Endometrium (tissue), 2 donors: ENCODE measurements at regions not wholly inside any gene's neighbourhood (a gene's known extent, or its start where the extent isn't known, plus 50 kb on each side); places are given as distances from the start of the nearest gene placed in this dataset.
"Not testable (repeated sequence)": the region's sequence is repeated elsewhere in the genome, so short reads cannot be mapped to it uniquely, and the experiment has no call there.

Experiments used
- FAIRE-seq: peaks from 2 replicates; lab custom pipeline; 2012; peaks lifted over from hg19 to GRCh38; lab: Jason Lieb, UNC
- donor health status: control.
- donor health status: control.

DNA sequence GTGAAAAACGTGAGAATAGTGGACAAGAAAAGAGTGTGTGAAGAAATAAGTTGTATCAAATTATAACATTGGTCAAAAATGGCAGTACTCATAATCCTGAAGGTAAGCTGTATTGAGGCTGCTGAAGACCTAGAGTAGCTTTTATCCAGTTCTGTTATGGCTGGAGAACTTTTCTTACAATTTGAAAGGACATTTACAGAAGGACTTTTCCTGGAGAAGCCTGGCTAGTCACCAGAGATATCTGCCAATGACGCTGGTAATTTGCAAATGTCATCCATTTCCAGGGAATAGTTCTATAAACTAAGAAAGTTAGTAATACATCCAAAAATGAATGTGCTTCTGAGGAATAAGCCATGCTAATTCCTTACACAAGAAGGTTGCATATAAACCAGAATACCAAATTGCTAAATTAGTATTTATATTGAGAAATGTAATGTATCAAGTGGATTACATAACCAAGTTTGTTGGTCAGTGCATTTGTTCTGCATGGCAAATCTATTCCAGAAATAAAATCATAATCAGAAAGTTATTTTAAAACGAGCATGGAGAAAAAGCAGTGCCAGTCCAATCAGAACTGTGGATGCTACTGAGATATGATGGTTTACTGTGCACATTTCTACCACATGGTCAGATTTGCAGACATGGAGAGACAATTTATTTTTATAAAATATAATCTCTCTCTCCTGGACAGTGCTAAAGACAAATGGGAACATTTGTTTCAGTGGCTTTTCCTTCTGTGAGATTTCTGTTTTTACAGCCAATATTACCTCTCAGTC is 743.7 kb upstream of the HS3ST1 start:
- no peak for FAIRE-seq

DNA sequence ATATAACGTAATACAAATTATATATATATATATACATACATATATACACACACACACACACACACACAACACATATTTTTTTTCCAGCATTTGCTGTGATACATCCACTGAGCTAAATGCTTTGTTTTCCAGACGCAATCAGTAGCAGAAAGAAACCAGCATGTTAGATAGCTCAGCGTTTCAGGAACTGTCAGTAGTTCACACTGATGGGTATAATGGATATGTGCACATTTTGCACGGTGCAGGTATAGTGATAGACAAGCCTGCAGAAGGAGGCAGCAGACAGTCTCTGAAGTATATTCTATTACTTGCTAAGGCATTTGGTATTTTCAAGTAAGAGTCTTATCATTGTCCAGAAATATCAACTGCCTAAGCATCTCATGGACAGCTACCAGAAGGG is 741.6 kb upstream of the HS3ST1 start:
- FAIRE-seq, result no peak

DNA sequence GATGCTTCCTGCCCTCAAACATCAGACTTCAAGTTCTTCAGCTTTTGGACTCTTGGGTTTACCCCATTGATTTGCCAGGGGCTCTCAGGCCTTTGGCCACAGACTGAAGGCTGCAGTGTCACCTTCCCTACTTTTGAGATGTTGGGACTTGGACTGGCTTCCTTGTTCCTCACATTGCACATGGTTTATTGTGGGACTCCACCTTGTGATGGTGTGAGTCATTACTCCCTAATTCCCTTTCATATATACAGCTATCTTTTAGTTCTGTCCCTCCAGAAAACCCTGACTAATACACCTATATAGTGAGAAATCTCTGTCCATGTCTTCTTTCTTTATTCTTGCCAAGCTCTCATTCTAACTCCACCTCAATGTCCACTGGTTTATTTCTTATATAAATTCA is 736.9 kb upstream of the HS3ST1 start:
- FAIRE-seq, result no peak

DNA sequence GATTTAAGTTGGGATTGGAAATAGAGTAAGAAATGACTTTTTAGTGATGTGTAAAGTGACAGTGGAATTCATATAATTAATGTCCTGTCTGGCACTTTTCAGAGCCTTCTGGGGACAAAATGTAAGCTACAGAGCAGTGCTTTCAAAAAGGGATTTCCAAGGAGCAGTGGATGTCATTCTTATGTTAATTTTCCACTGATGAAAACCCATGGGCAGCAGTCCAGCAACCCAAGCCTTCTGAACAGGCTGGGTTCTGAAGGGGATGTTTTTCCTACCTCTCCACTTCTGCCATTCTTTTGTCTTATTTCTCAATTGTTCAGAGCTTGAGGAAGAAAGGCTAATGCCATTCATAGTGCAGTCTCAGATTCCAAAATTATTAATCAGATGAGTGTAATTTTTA is 717.6 kb upstream of the HS3ST1 start:
- FAIRE-seq, result no peak

DNA sequence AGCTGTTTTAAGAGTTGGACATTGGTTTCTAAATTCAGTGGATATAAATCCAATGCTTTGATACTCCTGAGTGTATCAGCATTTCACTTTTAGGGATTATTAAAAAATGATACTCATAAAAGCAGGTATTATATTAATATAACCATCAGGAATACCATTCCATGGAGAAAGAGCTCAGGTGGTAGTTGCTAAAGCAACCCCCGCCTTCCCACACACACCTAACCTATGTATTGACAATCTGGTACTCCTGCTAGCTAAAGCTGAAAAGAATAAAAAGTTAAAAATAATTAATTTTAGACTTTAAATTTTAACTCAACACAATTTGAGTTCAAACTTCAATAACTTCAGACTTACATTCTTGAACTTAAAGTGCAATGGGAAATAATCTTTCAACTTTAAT is 717.1 kb upstream of the HS3ST1 start:
- no peak for FAIRE-seq

DNA sequence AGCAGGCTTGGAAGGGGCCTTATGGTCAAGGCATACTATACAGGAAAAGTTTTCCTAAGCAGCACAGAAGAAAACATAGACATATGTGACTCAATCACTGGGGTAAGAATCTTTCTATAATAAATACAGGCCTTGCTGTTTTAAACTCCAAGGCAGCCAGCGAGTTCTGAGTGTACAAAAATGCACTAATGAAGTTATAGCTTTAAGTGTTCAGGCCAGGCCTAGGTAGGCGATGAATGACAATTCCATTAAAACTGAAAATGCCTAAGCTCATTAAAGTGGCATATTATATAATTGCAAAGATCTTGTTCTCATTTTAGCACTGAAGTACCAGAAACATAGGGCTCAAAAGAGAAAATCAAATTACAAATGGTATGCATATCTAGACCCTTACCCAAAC is 716.4 kb upstream of the HS3ST1 start:
- no peak for FAIRE-seq

DNA sequence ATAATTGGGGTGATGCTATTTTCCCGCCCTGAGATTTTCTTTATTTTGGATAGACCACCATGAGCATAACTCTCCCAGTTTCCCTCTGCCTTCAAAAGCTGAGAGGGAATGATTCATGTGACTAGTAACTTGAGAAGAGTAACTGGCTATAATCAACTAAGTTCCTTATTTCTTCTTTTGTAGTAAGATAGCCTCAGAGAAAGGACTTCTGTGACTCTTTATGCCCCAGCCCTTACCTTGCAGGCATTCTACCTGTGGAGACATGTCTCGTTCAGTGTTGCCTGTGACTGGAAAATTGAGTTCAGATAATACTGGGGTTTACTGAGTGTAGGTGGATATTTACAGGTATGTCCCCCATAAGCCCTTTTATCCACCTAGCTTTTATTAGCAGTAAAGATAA is 715.4 kb upstream of the HS3ST1 start:
- FAIRE-seq, result no peak

DNA sequence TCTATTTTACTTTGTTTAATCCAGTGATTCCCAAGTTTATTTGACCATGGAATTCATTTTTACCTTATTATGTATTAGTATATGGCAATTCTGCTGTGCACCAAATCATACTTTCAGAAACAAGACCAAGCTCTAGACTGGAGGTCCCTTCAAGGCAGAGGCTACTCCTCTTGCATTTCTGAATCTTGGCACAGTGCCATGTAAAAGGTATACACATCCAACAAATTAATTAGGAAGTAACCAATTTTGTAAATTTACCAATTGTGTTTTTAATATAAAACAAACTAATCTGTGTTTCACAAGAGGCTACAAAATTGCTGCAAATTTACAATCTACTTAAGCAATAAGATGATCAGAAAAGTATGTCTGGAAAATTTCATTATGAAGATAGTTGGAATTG is 712.2 kb upstream of the HS3ST1 start:
- FAIRE-seq, result no peak

DNA sequence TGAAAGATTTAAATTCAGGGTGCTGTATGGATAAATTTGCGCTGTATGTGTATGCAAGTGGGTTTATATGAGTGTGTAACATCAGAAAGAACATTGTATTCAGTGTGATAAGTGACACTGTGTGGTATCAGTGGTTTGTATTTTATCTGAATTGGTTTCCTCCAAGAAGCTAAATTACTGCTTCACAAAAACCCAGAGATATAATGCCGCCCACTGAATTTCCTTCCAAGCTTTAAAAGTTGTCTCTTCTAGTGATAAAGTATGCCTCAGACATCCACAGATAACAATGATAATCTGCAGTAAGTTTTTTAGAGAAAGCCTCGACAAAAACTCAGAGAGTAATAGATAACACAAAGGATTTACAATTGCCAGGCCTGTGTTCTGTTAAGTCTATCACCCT is 710.6 kb upstream of the HS3ST1 start:
- FAIRE-seq, result no peak

DNA sequence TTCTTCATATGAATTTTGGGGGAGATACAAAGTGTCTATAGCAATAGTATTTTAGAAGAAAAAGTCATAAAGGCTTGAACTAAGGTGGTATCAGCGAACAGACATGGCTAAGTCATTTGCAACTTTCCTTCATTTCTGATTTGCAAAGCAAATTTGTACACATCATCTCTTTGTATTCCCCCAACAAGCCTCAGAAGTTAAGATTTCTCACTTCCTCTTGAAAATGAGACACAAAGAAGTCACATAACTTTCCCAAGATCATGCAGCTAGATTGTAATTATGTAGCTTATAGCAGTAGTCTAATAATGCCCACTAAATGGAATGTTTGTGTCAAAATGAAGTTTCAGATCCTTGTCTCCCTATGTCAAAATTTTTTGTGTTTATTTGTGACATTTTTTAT is 709.8 kb upstream of the HS3ST1 start:
- no peak for FAIRE-seq

DNA sequence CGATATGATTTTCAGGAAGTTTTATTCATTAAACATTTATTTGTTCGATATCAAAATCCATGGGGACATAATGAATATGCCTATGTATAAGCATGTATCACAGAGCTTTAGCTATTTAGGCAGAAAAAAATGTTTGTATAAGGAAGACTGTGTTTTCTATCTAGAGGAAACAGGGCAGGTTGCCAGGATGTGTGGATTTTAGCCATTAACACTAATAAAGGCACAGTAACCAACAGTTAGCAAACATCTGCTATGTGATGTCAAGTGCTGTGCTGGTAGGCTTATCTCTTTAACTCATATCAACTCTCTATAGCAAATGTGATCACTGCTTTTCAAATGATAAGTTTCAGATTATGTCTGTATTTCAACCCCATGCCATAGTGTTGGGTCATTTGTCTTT is 708.9 kb upstream of the HS3ST1 start:
- FAIRE-seq, result no peak

DNA sequence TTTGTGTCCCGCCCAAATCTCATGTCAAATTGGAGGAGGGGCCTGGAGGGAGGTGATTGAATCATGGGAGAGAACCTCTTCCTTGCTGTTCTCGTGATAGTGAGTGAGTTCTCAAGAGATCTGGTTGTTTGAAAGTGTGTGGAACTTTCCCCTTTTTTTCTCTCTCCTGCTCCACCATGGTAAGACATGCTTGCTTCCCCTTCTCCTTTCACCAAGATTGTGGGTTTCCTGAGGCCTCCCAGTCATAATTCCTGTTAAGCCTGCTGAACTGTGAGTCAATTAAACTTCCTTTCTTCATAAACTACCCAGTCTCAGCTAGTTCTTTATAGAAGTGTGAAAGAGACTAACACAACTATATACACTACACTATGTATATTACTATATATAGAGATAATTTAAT is 697.8 kb upstream of the HS3ST1 start:
- FAIRE-seq, result no peak

DNA sequence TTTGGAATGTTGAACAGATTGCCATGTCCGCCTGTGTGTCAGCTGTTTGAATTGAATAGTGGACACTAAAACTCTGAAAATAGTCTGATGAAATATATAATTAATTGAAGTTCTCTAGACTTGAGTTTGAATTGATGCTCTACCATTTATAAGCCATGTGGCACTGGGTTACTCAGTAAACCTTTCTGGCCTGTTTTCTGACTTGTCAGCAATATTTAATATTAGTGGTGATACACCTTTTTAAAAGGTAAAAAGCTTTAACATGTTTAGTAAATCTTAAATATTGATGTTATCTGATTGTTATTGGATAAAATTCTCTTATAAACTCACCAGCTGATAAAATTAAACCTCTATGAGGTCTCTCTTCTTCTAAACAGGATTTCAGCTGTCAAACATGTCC is 695.4 kb upstream of the HS3ST1 start:
- no peak for FAIRE-seq

DNA sequence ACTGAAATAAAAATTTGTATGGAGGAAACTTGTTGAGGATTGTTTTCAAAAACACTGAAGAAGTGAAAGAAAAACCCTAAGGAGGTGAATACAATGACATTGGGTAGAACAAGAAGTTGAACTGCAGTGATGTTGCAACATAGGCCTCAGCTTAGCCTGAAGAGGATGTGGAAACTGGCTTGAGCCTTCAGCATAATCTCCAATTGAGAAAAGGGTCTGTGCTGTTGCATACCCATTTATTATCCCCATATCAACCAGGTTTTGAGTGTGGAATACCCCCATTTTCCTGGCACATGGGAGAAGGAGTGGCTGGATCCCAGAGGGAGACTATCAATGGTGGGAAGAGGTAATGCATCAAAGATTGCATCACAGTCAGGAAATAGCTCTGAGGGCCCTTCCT is 695.0 kb upstream of the HS3ST1 start:
- no peak for FAIRE-seq

DNA sequence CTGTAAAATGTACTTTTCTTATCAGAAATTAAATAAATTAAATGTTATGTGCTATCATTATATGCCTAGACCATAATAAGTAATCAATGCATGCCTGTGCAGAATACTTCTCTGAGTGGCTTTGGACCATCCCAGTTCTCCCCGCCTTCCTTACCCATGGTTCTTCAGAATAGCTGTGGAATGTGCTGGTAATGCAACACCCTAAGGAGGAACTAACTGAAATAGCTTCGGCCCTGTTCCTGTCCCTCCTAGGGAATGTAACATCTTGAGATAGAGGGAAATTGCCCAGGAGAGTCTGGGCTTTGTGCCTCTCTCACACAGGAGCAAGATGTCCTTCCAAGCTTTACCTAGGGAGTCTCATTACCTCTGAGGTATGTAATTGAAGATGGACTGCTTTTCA is 693.6 kb upstream of the HS3ST1 start:
- FAIRE-seq, result no peak

DNA sequence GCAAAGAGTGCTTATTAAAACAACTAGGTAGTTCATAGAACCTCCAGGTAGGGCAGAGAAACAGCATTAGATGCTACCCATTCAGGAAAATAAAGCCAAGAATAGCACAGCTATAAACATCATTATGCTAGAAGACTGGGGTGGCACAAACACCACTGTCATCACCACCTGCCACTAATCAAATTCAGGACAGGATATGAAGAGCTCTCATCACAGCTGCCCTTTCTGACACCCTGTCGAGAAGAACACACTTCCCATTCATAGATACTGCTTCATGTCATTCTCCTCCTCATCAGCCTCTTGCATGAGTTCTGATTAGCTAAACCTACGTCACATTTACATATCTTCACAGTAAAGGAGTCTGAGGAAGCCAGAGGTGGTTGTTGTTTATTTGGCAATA is 692.3 kb upstream of the HS3ST1 start:
- no peak for FAIRE-seq

DNA sequence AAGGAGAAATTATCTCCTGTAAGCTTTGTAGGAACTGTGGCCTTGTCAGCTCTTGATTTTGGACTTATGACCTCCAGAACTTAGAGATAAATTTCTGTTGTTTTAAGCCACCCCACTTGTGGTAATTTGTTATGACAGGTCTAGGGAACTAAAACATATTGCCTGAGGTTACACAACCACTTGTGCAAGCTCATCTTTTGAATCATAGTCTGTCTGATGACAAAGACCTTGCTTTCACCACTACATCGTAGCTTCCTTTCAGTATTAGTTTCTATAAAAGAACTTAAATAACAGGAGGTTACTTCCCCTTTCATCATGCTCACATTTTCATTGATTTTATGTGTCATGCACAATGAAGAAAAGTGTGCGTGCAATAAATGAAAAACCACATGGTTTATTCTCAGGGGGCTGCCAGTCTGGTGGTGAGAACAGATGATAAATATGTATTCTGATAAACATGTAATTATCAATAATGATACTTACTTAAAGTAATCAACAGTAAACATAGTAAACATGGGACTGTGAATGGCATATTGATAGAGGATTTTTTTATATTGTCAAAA is 690.0 kb upstream of the HS3ST1 start:
- no peak for FAIRE-seq

DNA sequence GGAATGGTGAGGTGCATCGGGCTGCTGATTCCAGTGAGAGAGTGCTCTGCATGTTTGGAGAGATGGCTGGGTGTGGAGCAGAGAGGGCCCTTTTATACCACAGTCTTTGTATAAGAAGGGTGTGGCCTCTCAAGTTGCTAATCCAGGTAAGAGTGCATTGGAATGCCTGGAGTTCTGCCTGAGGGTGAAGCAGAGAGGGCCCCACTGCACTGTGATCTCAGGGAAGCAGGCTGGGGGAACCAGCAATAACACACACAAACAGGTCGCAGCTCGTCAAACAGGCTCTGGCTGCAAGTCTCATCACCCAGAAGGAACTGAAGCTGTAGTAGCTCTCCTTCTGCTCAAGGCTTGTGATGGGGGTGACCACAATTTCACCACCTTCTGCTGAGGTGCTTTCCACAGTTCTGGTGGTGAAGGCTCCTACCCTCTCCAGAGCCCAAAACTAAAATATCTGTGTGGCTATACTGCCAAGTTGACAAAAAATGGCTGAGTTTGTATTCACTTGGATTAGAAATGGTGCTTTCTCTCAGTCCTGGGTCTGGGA is 687.4 kb upstream of the HS3ST1 start:
- no peak for FAIRE-seq

DNA sequence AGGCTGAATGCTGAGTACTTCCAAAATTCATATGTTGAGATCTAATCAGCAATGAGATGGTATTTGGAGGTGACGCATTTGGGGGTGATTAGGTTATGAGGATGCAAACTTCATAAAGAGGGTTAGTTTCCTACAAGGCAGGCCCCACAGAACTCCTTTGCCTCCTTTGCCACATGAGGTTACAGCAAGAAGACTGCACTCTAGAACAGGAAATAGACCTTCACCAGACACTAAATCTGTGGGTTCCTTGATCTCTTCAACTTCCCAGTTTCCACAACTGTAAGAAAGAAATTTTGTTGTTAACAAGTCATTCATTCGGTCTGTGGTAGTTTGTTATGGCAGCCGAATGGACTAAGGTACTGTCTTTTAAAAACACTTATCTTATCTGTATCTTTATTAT is 681.9 kb upstream of the HS3ST1 start:
- no peak for FAIRE-seq

DNA sequence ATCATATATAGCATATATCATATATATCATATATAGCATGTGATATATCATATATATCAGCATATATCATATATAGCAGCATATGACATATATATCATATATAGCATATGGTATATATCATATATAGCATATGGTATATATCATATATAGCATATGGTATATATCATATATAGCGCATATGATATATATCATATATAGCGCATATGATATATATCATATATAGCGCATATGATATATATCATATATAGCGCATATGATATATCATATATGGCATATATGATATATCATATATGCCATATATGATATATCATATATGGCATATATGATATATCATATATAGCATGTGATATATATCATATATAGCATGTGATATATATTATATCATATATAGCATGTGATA is 680.4 kb upstream of the HS3ST1 start:
- not testable (repeated sequence) for FAIRE-seq

DNA sequence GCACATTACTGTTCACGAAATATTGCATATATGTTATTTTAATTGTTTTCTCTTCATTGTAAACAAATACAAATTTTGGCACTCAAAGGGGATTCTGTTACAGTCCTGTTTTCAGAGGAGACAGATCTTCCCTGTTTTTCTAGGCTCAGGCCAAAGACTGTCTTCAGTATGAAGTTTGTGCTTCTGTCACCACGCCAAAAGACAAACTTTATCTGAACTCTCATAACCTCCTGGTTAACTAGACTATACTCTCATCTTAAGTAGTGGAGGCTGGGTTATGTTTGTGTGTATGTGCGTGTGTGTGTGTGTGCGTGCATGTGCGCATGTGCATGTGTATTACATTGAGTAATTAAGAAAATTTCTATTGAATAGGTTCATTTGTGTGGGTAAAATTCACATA is 676.8 kb upstream of the HS3ST1 start:
- no peak for FAIRE-seq

DNA sequence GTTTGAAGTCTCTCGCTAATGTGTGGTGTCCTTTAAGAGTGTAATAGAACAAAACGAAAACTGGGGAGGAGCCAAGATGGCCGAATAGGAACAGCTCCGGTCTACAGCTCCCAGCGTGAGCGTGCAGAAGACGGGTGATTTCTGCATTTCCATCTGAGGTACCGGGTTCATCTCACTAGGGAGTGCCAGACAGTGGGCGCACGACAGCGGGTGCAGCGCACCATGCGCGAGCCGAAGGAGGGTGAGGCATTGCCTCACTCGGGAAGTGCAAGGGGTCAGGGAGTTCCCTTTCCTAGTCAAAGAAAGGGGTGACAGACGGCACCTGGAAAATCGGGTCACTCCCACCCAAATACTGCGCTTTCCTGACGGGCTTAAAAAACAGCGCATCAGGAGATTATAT is 661.2 kb upstream of the HS3ST1 start:
- not testable (repeated sequence) for FAIRE-seq

DNA sequence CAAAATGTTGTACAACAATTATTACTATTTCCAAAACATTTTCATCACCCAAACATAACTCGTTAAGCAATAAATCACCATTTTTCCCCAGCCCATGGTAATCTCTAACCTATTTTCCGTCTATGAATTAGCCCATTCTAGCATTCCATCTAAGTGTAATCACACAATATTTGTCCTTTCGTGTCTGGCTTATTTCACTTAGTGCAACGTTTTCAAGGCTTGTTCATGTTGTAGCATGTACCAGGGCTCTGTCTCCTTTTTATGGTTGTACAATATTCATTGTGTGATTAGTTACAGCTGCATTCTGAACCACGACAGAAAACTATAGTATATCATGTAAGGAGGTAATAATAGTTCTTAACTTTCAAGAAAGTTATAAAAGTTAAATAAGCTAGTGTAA is 656.0 kb upstream of the HS3ST1 start:
- no peak for FAIRE-seq

DNA sequence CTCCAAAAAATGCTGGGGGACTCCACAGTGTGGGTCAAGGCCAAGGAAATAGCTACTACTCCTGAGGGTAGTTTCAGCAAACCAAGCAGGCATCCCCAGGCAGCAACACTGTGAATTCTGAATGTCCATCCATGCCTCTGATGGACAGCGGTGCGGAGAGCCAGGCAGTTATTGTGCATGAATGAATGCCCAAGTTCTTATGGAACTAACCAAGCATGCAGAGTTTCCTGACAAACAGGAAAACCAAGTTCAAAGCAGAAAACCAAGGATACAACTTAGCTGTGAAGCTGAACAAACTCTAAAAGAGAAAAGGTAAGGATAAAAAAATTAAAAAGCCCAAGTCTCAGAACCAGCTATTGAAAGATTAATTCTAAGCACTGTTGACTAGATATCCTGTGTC is 642.6 kb upstream of the HS3ST1 start:
- no peak for FAIRE-seq
